GM12891 (cell line): ENCODE measurements at regions not wholly inside any gene's neighbourhood (a gene's known extent, or its start where the extent isn't known, plus 50 kb on each side); places are given as distances from the start of the nearest gene placed in this dataset.

ENCODE experiments used
- POLR2A ChIP-seq: IDR thresholded peaks from 2 replicates; pipeline ENCODE4 v1.6.1; 2011; ENCODE audit warnings: low read depth, low read length, control low read depth
- POLR2AphosphoS5 ChIP-seq: IDR thresholded peaks from 2 replicates; pipeline ENCODE4 v1.6.1; 2011; ENCODE audit warnings: low read depth, low read length, control low read depth
- SPI1 ChIP-seq: IDR thresholded peaks from 2 replicates; pipeline ENCODE4 v1.6.1; 2011; ENCODE audit warnings: low read depth, low read length, control low read depth
- TAF1 ChIP-seq: IDR thresholded peaks from 2 replicates; pipeline ENCODE4 v1.6.1; 2011; ENCODE audit warnings: low read depth, low read length, control low read depth

DNA sequence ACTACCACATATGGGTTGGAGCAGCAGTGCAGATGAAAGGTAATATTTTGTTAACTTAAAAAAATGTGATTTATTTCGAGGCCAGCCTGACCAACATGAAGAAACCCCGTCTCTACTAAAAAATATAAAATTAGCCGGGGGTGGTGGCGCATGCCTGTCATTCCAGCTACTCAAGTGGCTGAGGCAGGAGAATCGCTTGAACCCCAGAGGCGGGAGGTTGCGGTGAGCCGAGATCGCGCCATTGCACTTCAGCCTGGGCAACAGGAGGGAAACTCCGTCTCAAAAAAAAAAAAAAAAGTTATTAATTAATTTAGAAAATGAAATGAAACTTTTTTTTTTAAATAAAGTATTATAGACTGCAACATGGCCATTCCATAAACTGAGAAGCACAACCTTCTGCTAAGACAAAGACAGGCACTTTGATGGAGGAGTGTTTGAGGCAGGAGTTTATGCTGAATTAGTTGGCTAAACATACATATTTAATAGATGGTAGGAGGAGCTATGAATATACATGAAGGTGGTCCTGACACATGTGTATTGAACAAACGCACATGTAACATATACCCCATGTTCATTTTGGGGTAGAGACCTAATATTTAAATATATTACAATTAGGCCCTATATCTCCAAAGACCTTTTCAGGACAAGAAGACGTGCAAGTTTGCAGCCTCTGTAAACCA, 1485.3 kb upstream of the MIR17HG start:
- TF ChIP-seq POLR2AphosphoS5 (no peak), POLR2A (no peak), SPI1 (no peak), TAF1 (no peak)
